Right forelimb (tissue), 1 donor: ENCODE measurements at regions not wholly inside any gene's neighbourhood (a gene's known extent, or its start where the extent isn't known, plus 50 kb on each side); places are given as distances from the start of the nearest gene placed in this dataset.

ENCODE experiments used
- DNase-seq: peaks from one replicate; pipeline ENCODE4 v3.0.0-alpha.2; 2018

- no peak for DNase-seq
Measured at GRCh38 chr16:49216593-49216992, 65.0 kb downstream of the CBLN1 start.

GRCh38 chr16:49213594-49213993, 68.0 kb downstream of the CBLN1 start:
- DNase-seq = no peak

- DNase-seq = no peak
Measured at GRCh38 chr16:49204191-49204590, 77.4 kb downstream of the CBLN1 start.

GRCh38 chr16:49203361-49203760, 78.3 kb downstream of the CBLN1 start:
- no peak for DNase-seq

GRCh38 chr16:49201118-49201517, 80.5 kb downstream of the CBLN1 start:
- no peak for DNase-seq

GRCh38 chr16:49200223-49200820, 81.3 kb downstream of the CBLN1 start:
- DNase-seq = no peak

- no peak for DNase-seq
Measured at GRCh38 chr16:49195237-49195548, 86.4 kb downstream of the CBLN1 start.

- no peak for DNase-seq
Measured at GRCh38 chr16:49194537-49195236, 87.0 kb downstream of the CBLN1 start.

GRCh38 chr16:49193596-49193995, 88.0 kb downstream of the CBLN1 start:
- no peak for DNase-seq

- DNase-seq = no peak
Measured at GRCh38 chr16:49189286-49189685, 92.4 kb downstream of the CBLN1 start.

GRCh38 chr16:49183911-49184310, 97.7 kb downstream of the CBLN1 start:
- DNase-seq = no peak

- no peak for DNase-seq
Measured at GRCh38 chr16:49181791-49182518, 99.7 kb downstream of the CBLN1 start.

GRCh38 chr16:49179714-49180330, 101.8 kb downstream of the CBLN1 start:
- no peak for DNase-seq

- DNase-seq = no peak
Measured at GRCh38 chr16:49168126-49168525, 113.5 kb downstream of the CBLN1 start.

- no peak for DNase-seq
Measured at GRCh38 chr16:49165025-49165424, 116.6 kb downstream of the CBLN1 start.

GRCh38 chr16:49161191-49161590, 120.4 kb downstream of the CBLN1 start:
- DNase-seq = no peak

- peak; percentile 44 for DNase-seq
Measured at GRCh38 chr16:49158029-49158642, 123.5 kb downstream of the CBLN1 start.

- DNase-seq = no peak
Measured at GRCh38 chr16:49150341-49150740, 131.3 kb downstream of the CBLN1 start.

- DNase-seq = no peak
Measured at GRCh38 chr16:49148410-49148809, 133.2 kb downstream of the CBLN1 start.

GRCh38 chr16:49140618-49141017, 141.0 kb downstream of the CBLN1 start:
- no peak for DNase-seq

GRCh38 chr16:49130397-49130796, 151.2 kb downstream of the CBLN1 start:
- DNase-seq = no peak

GRCh38 chr16:49129935-49130334, 151.7 kb downstream of the CBLN1 start:
- no peak for DNase-seq

GRCh38 chr16:49128740-49129139, 152.9 kb downstream of the CBLN1 start:
- DNase-seq = no peak
